Spleen (tissue), 7 donors: ENCODE measurements at regions not wholly inside any gene's neighbourhood (a gene's known extent, or its start where the extent isn't known, plus 50 kb on each side); places are given as distances from the start of the nearest gene placed in this dataset.
"Not testable (repeated sequence)": the region's sequence is repeated elsewhere in the genome, so short reads cannot be mapped to it uniquely, and the experiment has no call there.

Source experiments
- CTCF ChIP-seq, 11 experiments: fragments of 200-600 bp in 7 of 11; fragments of 450-650 bp in 4 of 11; sonication (generic) in 4 of 11; IDR thresholded peaks in 8 of 11; conservative IDR thresholded peaks in 3 of 11; 1 replicate in 7 of 11; 2 replicates in 4 of 11; pipeline versions ENCODE4 v1.4.0 to v1.8.0; 2016 to 2021; ENCODE audit warnings: antibody characterized with exemption in 11 of 11, inconsistent platforms in 4 of 11, mild to moderate bottlenecking in 1 of 11
- POLR2A ChIP-seq, 3 donors: fragments of 450-650 bp; IDR thresholded peaks; one replicate each; pipeline ENCODE4 v1.5.1; 2017; ENCODE audit warnings: antibody characterized with exemption in 3 of 3, mild to moderate bottlenecking in 1 of 3
- donor health status: DM: no; HTN: no; CAD: no; lungs with moderate emphysema.
- donor health status: DM: no; HTN: no; CAD: no.
- donor health status: DM: no; HTN: no; CAD: no.

GRCh38 chr15:24858183-24858582 is 96.6 kb upstream of the SNRPN start:
- not testable (repeated sequence) for TF ChIP-seq CTCF (IDR thresholded peaks at IDR 0.05 in 8 of 11, conservative IDR thresholded peaks at IDR 0.05 in 3 of 11); POLR2A (IDR thresholded peaks at IDR 0.05)
